ENCODE measurements at regions not wholly inside any gene's neighbourhood (a gene's known extent, or its start where the extent isn't known, plus 50 kb on each side); places are given as distances from the start of the nearest gene placed in this dataset.

GRCh38 chr10:130333185-130333584 lies 197.0 kb downstream of the GLRX3 start:
- TF ChIP-seq CTCF (IDR thresholded peaks at IDR 0.05; ENCODE audit: low read depth, low read length) (no peak), EZH2phosphoT487 (IDR thresholded peaks at IDR 0.05; ENCODE audit: low read depth) (no peak)

Measured in OCI-LY3 (cell line).